HuH-7.5 (cell line): ENCODE measurements at regions not wholly inside any gene's neighbourhood (a gene's known extent, or its start where the extent isn't known, plus 50 kb on each side); places are given as distances from the start of the nearest gene placed in this dataset.

Source experiments
- DNase-seq: peaks from one replicate; pipeline ENCODE4 v3.0.0; 2011; ENCODE audit warnings: low spot score

DNA sequence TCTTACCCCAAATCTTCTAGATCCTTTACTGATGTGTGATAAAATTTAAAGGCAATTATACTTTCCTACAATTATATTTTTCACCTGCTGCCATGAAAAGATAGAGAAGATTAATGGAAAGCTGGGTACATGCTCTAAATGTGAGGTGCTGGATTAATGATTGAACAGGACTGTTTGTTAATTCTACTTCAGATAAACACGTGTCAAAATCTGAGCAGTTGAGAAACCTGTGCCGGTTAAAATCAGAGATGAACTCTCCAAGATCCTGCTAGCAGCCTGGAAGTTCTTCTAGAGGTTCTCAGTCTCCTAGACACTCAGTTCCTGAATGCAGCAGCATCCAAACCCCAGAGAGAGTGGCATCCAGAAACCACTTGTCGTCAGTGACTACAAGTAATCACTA, 69.2 kb downstream of the INHBA start:
- DNase-seq = no peak

DNA sequence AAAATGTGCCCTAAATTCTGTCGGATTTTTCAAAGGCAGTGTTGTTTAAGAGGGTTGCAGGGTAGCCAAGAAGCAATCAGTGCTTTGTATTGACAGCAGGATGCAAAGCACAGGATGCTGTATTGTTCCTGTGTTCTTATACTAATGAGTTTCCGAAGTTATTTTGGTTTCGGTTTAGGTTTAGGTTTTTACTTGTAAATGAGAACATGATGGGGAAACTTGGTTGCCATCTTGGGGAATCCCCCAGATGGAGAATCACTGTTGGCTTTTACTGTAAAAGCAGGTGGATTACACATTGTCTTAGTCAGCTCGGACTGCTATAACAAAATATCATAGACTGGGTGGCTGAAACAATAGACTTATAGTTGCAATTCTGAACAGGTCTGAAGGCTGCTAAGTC, 72.1 kb downstream of the INHBA start:
- DNase-seq = no peak

DNA sequence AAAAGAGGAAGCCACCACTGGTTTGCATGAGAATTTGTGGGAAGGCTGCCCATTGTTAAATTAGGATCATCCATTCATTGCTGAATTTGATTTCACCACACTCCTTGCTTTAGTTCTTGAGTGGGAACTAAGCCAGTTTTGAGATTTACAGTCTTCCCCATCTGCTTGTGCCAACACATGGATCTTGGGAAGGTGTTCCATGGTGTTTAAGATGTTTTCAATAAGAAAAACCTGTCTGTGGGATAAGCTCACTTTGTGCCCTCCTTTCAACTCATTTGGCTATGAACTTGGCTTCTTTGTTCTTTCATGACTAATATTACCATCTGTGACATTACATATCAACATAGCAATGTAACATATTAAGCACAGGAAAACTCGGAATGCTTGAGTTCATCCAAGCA, 73.2 kb downstream of the INHBA start:
- DNase-seq = no peak

DNA sequence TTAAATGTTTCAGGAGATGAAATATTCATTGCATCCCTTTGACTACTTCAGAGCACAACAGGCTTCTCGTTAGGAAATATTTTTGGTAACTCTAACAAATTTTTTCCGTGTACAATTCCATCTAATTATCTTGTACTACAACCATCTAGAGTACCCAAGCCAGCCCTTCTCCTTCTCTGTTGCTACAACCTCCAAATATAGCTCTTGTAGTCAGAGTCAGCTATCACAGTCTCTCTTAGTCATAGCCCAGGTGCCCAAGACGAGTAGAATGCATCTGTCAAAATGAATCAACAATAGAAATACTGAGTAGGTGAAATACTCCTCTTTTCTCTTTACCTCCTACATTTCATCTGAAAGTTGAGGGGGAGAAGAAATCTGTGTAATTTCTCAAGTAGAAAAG, 74.0 kb downstream of the INHBA start:
- DNase-seq = no peak

DNA sequence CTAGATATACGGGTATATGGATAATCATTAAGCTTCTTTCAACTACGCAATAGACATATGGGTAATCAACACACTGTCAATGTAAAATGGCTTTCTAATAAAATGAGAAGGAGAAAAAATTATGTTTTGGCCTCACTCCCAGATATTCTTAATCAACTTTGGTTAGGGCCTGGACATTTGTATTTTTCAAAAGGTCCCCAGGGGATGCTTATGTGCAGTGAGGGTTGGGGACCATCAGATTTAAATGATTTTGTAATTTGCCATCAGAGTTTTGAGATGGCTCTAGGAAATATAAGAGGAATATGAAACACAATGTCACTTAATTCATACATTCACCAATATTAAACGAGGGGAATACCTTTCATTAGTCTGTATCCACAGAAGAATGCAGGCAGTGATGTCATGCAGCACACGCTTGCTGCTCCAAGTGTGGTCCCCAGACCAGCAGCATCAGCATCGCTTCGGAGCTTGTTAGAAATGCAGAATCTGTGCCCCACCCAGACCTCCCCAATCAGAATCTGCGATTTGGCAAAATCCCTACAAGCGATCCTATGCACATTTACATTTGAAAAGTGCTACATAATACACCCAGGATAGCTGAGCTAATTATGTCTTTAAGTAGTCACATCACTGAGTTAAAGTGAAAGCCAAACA, 75.1 kb downstream of the INHBA start:
- DNase-seq = no peak

DNA sequence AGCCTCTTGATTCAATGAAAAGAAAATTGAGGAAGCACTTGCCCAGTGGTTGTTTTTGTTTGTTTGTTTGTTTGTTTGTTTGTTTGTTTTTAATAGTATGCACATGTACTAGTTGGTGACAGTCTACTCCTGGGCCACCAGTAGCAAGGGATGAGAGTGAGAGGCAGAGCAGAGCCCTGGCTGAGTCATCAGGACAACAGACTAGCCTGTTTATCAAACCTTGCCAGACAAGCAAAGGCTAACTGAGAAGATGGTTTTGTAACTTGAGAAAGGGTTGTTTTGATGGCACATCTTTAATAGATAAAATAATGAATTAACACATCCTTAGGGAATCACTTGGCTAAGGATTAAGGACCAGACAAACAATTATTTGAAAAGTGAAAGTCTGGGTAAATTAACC, 78.1 kb downstream of the INHBA start:
- DNase-seq = no peak

DNA sequence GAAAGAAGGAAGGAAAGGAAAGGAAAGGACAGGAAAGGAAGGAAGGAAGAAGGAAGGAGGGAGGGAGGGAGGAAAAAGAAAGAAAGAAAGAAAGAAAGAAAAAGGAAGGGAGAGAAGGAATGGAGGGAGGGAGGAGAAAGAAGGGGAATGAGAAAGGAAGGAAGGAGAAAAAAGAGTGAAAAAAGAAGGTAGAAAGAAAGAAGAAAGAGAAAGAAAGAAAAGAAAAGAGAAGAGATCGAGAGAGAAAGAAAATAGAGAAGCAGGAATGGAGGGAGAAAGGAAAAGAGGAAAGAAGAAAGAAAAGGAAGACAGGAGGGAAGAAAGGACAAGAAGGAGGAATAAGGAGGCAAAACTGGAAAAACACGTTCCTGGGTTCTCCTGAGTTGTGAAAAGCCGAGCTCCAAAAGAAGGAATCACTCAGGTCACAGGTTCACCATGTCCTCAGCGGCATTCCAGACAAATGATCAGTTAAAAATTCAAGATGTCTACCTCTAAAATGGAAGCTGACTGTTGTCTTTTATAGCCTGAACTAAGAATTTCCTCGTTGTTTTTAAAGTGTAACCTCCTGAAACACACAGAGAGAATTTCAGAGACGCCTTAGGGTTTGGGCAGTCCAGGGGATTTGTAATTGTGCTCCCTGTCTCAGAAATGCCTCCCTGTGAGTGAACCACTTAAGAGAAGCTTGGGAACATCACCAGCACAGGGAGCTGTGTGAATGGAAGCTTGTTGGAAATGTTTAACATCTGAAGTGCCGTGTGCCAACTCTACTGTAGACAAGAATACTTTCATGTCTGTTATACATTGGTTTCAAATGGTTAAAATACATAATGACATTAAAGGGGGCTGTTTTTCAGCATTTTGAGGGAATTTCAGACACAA, 80.7 kb downstream of the INHBA start:
- DNase-seq = no peak

DNA sequence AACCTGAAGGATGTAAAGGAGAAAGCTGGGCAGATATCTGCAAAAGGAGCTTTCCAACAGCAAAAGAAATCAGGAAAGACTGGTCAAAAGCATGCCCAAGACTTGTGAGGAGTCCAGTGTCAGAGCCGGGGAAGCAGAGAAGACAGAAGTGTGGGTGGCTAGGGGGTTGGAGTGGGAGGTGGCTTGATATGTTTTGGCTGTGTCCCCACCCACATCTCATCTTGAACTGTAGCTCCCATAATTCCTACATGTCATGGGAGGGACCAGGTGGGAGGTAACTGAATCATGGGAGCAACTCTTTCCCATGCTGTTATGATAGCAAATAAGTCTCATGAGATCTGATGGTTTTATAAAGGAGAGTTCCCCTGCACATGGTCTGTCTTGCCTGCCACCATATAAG, 84.9 kb downstream of the INHBA start:
- DNase-seq = no peak

DNA sequence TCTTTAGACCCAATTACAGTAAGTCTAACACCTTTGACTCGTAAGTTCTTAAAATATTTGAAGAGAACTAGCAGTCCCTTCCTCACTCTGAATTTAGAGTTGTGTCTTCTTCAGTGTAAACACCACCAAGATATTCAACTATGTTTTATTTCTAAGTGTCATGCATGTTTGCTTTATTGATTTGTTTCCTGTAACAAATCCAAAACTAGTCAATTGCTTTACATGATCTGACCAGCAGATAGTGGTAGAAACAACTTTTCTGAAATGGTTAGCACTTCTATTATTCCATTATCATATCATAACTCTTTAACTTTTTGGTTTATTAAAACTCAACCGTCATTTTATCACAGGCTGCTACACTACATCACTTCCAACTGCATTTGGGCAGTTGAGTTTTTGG, 90.1 kb downstream of the INHBA start:
- no peak for DNase-seq

DNA sequence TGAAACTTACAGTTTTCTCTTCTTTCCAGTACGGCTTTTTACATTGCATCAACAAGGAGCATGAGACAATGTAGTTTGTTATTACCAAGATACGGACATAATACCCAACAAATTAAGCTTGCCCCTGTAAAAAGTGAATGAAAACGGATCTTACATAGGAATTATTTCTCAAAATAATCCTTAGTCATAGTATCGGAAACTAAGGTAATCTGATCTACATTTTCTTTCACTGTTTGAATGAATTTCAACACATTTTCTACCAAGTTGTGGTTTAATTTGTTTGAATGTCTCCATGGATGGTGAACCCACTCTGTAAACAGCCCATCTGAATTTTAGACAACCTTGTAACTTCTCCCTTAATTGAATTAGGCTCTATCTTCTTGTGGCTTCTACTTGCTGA, 90.5 kb downstream of the INHBA start:
- no peak for DNase-seq

DNA sequence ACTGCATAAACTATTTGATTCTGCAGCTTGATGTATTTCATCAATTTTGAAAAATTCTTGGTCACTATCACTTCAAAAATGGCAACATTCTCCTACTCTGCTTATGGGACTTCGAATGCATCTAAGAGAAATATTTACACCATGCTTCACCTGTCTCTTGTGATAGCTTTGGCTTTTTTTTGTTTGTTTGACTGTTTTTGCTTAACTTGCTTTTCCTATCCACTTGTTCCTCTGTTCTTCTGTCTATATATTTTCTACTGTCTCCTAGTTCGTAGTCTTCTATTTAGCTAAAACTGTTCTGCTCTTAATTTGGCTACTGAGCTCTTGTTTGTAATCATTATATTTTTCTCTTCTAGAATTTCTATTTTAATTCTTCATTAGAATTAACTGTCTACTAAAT, 94.4 kb downstream of the INHBA start:
- no peak for DNase-seq

DNA sequence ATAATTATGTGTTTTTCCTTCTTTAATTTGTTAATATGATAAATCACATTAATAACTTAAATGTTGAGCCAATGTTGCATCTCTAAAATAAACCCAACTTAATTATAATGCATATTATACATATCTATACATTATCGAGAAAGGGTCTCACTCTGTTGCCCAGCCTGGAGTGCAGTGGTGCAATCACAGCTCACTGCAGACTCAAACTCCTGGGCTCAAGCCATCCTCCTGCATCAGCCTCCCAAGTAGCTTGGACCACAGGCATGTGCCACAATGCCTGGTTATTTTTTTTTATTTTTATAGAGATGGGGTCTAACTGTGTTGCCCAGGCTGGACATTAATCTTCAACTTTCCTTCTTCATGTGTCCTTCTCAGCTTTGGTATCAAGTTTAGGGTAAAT, 98.9 kb downstream of the INHBA start:
- no peak for DNase-seq

DNA sequence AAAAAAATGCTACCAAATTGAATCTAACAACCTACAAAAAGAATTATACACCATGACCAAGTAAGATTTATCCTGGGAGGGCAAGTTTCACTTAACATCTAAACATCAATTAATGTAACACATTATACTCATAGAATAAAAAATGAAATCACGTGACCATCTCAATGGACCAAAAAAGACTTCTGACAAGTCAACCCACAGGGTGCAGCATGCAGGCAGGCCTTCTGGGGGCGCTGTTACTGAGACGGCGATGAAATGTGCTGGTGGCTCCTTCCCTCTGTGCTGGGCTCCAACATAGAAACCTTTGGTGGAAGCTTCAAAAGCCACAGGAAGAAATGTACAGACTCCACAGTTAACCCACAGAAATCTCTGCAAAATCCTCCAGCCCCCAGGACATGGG, 103.1 kb downstream of the INHBA start:
- no peak for DNase-seq

DNA sequence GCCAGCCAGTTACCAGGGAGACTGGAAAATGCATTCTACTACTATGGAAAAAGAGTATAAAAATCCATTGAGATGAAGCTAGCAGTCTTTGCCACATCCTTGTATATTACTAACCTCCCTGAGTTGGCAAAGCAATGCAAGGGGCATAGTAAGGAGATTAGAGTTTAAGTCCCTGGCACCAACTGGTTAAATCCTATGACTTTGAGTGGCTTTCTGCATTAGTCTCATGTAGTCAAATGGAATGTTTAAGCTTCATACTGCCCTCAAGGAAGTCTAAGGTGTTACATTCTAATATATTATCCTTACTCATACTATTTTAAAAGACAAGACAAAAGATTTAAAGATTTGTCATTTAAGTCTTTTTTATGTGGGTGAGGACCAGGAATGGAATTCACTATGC, 110.1 kb downstream of the INHBA start:
- no peak for DNase-seq

DNA sequence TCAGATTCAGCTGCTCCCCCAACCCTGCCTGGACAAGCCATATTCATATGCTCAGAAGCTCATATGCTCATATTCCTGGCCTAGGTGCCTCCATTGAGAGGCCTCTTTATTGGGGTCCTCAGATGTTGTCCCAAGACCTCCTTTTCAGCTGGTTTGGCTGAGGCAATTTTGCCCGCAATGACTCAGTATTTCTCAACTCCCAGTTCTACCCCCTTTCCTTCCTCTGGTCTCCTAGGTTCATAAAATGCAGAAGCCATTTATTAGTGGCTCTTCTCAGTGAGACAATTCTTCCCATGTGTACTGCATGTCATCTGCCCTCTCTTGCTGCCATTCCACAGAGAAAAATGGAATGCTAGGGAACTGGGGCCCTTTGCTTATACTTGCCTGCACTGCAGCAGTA, 110.7 kb downstream of the INHBA start:
- DNase-seq = no peak

DNA sequence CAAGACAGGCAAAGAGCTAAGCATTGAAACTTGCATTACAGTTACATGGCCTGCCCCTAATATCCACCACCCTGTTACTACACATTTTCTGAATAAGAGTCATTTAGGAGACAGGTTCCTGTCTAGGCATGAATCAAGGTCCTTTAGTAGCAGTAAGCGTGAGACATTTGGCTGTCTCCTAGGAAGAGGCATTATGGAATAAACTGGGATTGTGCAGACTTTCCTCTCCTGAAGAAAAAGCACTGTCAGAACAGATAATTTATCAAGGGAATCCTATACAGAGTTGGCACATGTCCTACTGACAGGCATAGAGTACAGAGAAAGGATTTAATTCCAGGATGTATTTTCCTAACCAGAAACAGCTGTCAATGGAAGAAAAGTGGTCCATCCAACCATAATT, 111.9 kb downstream of the INHBA start:
- no peak for DNase-seq

DNA sequence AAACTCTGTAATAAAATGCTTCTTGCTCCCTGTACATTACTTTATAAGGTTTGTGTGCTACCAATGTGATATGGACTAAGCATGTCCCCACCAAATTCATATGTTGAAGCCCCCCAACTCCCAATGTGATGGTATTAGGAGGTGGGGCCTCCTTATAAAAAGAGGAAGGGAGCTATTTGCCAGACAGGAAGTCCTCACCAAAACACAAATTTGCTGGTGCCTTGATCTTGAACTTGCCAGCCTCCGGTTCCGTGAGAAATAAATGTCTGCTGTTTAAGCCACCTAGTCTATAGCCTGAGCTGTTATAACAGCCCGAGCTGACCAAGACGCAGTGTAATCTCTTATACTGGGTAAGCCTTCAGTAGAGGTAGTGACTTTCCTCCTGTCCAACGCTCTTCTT, 114.5 kb downstream of the INHBA start:
- no peak for DNase-seq

DNA sequence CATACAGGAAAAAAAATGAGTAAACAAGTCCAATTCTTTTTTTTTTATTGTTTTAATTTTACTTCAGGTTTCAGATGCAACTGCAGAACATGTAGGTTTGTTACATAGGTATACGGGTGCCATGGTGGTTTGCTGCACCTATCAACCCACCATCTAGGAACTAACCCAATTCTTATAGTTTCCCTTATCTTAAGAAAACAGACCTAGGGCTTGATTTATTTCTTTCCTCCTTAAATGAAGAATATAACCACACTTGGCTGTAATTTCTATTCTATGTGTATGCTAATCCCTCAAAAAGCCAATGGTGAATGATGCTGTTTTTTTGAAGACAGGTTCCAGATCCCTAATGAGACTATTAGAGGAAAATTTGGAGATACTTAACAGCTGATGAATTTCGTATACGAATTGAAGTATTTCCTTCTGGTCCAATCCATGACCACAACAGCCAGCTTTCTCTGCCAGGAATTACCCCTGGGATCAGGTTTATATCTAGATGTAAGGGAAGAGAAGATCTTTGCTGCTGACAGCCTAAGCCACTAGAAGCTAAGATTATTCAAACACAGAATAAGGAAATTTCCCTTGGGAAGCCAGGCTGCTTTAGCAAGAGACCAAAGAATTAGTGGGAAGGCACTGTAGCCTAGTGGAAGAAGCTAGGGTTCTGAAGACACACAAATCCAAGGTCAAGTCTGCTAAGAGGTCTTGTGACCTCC, 115.8 kb downstream of the INHBA start:
- DNase-seq = no peak

DNA sequence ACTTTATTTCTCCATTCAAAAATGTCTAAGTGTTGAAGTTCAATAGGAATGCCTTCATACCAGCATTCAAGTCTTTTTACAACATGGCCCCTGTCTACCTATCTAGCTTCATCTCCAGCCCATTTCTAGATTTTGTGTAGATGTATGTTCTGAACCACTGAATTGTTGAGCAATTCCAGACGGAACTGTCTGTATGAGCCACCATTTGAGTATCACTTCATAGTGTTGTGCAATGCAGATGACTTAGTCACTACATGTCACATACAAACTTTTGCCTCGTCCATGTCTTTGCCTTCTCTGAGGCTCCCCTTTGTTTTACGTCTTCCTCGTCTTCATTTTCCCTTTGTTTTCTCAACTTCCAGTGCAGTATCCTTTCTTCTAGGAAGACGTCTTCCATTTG, 118.1 kb downstream of the INHBA start:
- DNase-seq = no peak

DNA sequence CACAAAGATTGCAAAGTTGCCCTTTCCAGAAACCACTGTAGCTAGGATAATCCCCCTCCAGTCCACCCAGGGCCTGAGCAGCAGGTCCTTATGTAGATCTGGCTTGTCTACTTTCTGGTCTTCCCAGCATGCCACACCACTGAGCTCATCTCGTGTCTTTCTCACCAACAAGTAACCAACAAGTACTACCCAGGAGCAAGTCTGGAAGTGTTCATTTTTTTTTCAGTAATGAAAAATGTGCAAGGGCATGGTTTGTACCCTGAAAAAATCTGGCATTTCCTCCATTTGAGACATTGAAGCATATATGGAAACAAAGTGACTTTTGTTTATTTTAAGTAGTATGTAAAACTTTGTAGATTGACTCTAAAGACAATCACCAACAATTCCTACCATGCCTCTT, 120.8 kb downstream of the INHBA start:
- no peak for DNase-seq

DNA sequence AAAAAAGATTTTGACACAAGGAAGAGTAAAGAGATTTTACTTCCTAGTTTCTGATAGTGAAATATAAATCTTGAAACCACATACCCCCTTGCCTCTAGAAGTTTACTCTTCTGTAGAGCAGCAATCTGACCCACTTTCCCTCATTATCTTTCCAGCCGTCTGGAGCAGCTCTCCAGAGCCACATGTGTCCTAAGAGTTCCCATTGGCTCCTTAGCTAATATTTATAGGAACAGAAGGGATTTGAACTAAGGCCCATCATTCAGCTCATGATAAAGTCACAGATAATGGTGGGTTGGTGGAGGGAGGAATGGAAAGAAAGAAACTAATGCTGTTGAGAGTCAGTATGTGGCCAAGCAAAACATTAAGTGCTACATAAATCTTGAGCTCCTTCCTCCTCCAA, 121.8 kb downstream of the INHBA start:
- DNase-seq = no peak

DNA sequence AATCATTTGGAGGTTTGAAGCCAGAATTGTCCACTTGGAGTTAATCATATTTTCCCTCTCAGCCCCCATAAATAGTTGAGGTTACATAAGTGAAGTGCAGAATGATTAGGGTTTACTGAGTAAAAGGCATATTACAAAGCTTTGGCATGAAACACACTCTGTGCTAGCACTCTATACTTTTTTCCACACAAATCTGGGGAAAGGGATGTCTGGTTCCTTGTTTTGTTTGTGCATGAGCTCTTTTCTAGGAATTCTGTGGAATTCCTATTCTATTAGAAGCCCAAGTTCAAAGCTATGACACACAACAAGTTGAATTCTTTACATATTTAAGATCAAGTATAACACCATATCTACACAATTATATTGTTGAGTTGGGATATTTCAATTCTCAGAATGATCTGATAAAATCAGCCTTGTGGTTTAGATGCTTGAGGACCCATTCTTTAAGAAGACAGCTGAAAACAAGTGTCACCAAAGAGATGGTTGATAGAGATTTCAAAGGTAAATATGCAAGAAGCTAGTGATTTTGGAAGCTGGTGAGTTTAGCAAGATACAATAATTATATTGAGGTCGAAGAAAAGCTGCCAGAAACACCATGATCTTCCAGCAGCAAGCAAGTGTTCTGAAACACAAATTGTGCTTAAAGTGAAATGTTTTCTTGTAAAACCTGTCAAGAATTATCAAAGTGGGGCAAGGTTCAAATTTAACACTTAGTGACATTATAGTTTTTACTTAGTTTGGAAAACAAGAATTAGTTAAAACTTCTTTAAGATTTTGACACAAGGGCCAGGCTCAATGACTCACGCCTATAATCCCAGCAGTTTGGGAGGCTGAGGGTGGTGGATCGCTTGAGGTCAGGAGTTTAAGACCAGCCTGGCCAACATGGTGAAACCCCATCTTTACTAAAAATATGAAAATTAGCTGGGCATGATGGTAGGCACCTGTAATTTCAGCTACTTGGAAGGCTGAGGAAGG, 122.6 kb downstream of the INHBA start:
- DNase-seq = no peak
